ENCODE measurements at regions not wholly inside any gene's neighbourhood (a gene's known extent, or its start where the extent isn't known, plus 50 kb on each side); places are given as distances from the start of the nearest gene placed in this dataset.

GRCh38 chr3:64303401-64303800, 78.1 kb upstream of the PRICKLE2 start:
- no peak for TF ChIP-seq MAX (IDR thresholded peaks at IDR 0.05)
- TF ChIP-seq RAD21 (IDR thresholded peaks at IDR 0.05; ENCODE audit: low read depth) = no peak

DNA sequence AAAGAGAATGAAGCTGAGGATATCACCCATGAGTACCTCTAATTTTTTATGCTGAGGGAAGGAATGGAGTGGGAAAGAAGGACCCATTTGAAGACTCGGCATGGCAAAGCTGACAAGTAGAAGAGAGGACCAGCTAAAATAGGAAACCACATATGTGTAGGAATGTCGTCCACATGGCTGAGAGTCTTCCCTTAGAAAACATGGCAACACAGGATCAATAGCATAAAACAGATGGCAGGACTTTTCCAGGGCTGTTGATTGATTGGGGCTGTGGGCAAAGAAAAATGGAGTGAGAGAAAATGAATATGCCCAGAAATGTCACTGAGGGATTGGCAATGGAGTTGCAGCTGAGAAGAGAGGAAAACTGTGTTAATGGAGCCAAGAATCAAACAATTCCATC, 76.2 kb upstream of the PRICKLE2 start:
- no peak for TF ChIP-seq FOXM1 (IDR thresholded peaks at IDR 0.05; ENCODE audit: borderline replicate concordance, low read depth)
- TF ChIP-seq EP300 (IDR thresholded peaks at IDR 0.05; ENCODE audit: borderline replicate concordance) = no peak
- TF ChIP-seq TEAD4 (IDR thresholded peaks at IDR 0.05) = no peak
- TF ChIP-seq MAX (IDR thresholded peaks at IDR 0.05) = no peak
- no peak for TF ChIP-seq YY1 (IDR thresholded peaks at IDR 0.05; ENCODE audit: low read depth)
- TF ChIP-seq, protein P1, sequence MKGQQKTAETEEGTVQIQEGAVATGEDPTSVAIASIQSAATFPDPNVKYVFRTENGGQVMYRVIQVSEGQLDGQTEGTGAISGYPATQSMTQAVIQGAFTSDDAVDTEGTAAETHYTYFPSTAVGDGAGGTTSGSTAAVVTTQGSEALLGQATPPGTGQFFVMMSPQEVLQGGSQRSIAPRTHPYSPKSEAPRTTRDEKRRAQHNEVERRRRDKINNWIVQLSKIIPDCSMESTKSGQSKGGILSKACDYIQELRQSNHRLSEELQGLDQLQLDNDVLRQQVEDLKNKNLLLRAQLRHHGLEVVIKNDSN (IDR thresholded peaks at IDR 0.05) = no peak
- TF ChIP-seq CREB1 (IDR thresholded peaks at IDR 0.05; ENCODE audit: low read depth) = no peak
- TF ChIP-seq EGR1 (IDR thresholded peaks at IDR 0.05) = no peak
- no peak for TF ChIP-seq CEBPB (IDR thresholded peaks at IDR 0.05)
- TF ChIP-seq NFIC (IDR thresholded peaks at IDR 0.05) = no peak
- no peak for TF ChIP-seq REST (IDR thresholded peaks at IDR 0.05; ENCODE audit: low read depth)
- TF ChIP-seq ZBTB7A (IDR thresholded peaks at IDR 0.05; ENCODE audit: low read depth) = no peak
- no peak for TF ChIP-seq RAD21 (IDR thresholded peaks at IDR 0.05; ENCODE audit: low read depth)
- no peak for TF ChIP-seq TCF12 (IDR thresholded peaks at IDR 0.05; ENCODE audit: low read depth)
- TF ChIP-seq TAF1 (IDR thresholded peaks at IDR 0.05; ENCODE audit: low read depth) = no peak

DNA sequence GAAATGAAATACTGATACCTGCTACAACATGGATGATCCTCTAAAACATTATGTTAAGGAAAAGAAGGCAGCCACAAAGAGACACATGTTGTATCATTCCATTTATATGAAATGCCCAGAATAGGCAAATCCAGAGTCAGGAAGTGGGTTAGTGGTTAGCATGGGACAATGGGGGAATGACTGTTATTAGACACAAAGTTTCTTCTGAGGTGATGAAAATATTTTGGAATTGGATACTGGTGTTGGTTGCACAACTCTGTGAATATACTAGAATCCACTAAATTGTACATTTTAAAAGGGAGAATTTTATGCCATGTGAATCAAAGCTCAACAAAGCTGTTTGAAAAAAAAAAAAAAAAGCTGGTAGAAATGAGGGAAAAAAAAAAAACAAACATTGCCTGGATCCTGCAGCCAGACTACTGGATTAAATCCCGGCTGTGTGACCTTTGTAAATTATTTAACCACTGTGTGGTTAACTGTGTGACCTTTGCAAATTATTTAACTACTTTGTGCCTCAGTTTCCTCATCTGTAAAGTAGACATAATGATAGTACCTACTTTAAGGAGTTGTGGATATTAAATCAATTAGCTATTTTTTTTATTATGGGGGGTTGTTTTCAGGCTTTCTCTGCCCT, 75.6 kb upstream of the PRICKLE2 start:
- TF ChIP-seq EP300 (IDR thresholded peaks at IDR 0.05; ENCODE audit: borderline replicate concordance) (no peak), NFIC (IDR thresholded peaks at IDR 0.05) (no peak), YY1 (IDR thresholded peaks at IDR 0.05; ENCODE audit: low read depth) (no peak), MAX (IDR thresholded peaks at IDR 0.05) (no peak), FOXM1 (IDR thresholded peaks at IDR 0.05; ENCODE audit: borderline replicate concordance, low read depth) (no peak), TCF12 (IDR thresholded peaks at IDR 0.05; ENCODE audit: low read depth) (no peak), REST (IDR thresholded peaks at IDR 0.05; ENCODE audit: low read depth) (no peak), RAD21 (IDR thresholded peaks at IDR 0.05; ENCODE audit: low read depth) (no peak), EGR1 (IDR thresholded peaks at IDR 0.05) (no peak), TEAD4 (IDR thresholded peaks at IDR 0.05) (no peak), TAF1 (IDR thresholded peaks at IDR 0.05; ENCODE audit: low read depth) (no peak), CEBPB (IDR thresholded peaks at IDR 0.05) (no peak), CREB1 (IDR thresholded peaks at IDR 0.05; ENCODE audit: low read depth) (no peak), ZBTB7A (IDR thresholded peaks at IDR 0.05; ENCODE audit: low read depth) (no peak)
- TF ChIP-seq, protein P1 (IDR thresholded peaks at IDR 0.05) = no peak

DNA sequence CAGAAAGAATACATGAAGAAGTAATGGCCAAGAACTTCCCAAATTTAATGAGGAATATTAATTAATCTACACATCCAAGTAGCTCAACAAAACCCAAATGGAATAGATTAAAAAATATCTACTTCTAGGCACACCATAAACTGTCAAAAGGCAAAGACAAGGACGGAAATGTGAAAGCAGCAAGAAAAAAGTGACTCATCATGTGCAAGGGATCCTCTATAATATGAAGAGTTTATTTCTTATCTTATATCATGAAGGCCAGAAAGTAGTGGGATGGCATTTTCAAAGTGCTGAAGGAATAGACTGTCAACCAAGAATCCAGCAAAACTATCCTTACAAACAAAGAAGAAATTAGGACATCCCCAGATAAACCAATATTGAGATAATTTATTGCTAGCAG, 73.9 kb upstream of the PRICKLE2 start:
- TF ChIP-seq TEAD4 (IDR thresholded peaks at IDR 0.05) (no peak), CEBPB (IDR thresholded peaks at IDR 0.05) (no peak), EP300 (IDR thresholded peaks at IDR 0.05; ENCODE audit: borderline replicate concordance) (no peak), RAD21 (IDR thresholded peaks at IDR 0.05; ENCODE audit: low read depth) (no peak), YY1 (IDR thresholded peaks at IDR 0.05; ENCODE audit: low read depth) (no peak), TCF12 (IDR thresholded peaks at IDR 0.05; ENCODE audit: low read depth) (no peak), MAX (IDR thresholded peaks at IDR 0.05) (no peak), REST (IDR thresholded peaks at IDR 0.05; ENCODE audit: low read depth) (no peak), FOXM1 (IDR thresholded peaks at IDR 0.05; ENCODE audit: borderline replicate concordance, low read depth) (no peak), EGR1 (IDR thresholded peaks at IDR 0.05) (no peak)
- TF ChIP-seq, protein P1 (IDR thresholded peaks at IDR 0.05) = no peak

Measured in Ishikawa (cell line).